ENCODE measurements at regions not wholly inside any gene's neighbourhood (a gene's known extent, or its start where the extent isn't known, plus 50 kb on each side); places are given as distances from the start of the nearest gene placed in this dataset.

GRCh38 chrX:6782831-6783230 lies 247.9 kb upstream of the VCX3A start:
- Histone ChIP-seq H3K9me3 (ENCODE audit: insufficient read depth, low read length) (no peaks in the 10 kb centered on the region), H4K20me1 (ENCODE audit: insufficient read depth, low read length) (no peaks in the 10 kb centered on the region), H3K4me1 (ENCODE audit: low read length) (no peaks in the 10 kb centered on the region), H3K79me2 (ENCODE audit: low read length) (no peaks in the 10 kb centered on the region), H3K4me3 (ENCODE audit: low read length) (no peak overlapping the region), H2AFZ (ENCODE audit: low read depth, low read length) (no peak overlapping the region), H3K9ac (ENCODE audit: low read length) (no peak overlapping the region), H3K27ac (ENCODE audit: low read length) (no peak overlapping the region), H3K4me2 (ENCODE audit: low read length) (no peak overlapping the region), H3K27me3 (ENCODE audit: low read depth, low read length) (no peaks in the 10 kb centered on the region), H3K36me3 (replicated peaks; ENCODE audit: low read depth, low read length) (no peaks in the 10 kb centered on the region)
- no peak for TF ChIP-seq EZH2phosphoT487 (IDR thresholded peaks at IDR 0.05; ENCODE audit: low read depth)
- no peak for TF ChIP-seq CTCF (IDR thresholded peaks at IDR 0.05; ENCODE audit: low read depth, low read length)

GRCh38 chrX:6778544-6779503 lies 243.9 kb upstream of the VCX3A start:
- TF ChIP-seq EZH2phosphoT487 (IDR thresholded peaks at IDR 0.05; ENCODE audit: low read depth): no peak
- TF ChIP-seq CTCF (IDR thresholded peaks at IDR 0.05; ENCODE audit: low read depth, low read length): no peak
- Histone ChIP-seq H3K9me3 (ENCODE audit: insufficient read depth, low read length) (no peaks in the 10 kb centered on the region), H3K36me3 (replicated peaks; ENCODE audit: low read depth, low read length) (no peaks in the 10 kb centered on the region), H3K4me2 (ENCODE audit: low read length) (no peak overlapping the region), H3K27me3 (ENCODE audit: low read depth, low read length) (no peaks in the 10 kb centered on the region), H2AFZ (ENCODE audit: low read depth, low read length) (no peak overlapping the region), H3K79me2 (ENCODE audit: low read length) (no peaks in the 10 kb centered on the region), H3K9ac (ENCODE audit: low read length) (no peak overlapping the region), H4K20me1 (ENCODE audit: insufficient read depth, low read length) (no peaks in the 10 kb centered on the region), H3K4me1 (ENCODE audit: low read length) (no peaks in the 10 kb centered on the region), H3K4me3 (ENCODE audit: low read length) (no peak overlapping the region), H3K27ac (ENCODE audit: low read length) (no peak overlapping the region)

GRCh38 chrX:6777238-6778002 lies 242.5 kb upstream of the VCX3A start:
- no peaks in the 10 kb centered on the region for H3K36me3 ChIP-seq (replicated peaks; ENCODE audit: low read depth, low read length)
- no peak overlapping the region for H3K4me2 ChIP-seq (ENCODE audit: low read length)
- H3K79me2 ChIP-seq (ENCODE audit: low read length): no peaks in the 10 kb centered on the region
- H3K9me3 ChIP-seq (ENCODE audit: insufficient read depth, low read length): no peaks in the 10 kb centered on the region
- H3K4me1 ChIP-seq (ENCODE audit: low read length): no peaks in the 10 kb centered on the region
- H3K27me3 ChIP-seq (ENCODE audit: low read depth, low read length): no peaks in the 10 kb centered on the region
- no peak for TF ChIP-seq EZH2phosphoT487 (IDR thresholded peaks at IDR 0.05; ENCODE audit: low read depth)
- no peak for TF ChIP-seq CTCF (IDR thresholded peaks at IDR 0.05; ENCODE audit: low read depth, low read length)
- no peaks in the 10 kb centered on the region for H4K20me1 ChIP-seq (ENCODE audit: insufficient read depth, low read length)
- no peak overlapping the region for H3K4me3 ChIP-seq (ENCODE audit: low read length)
- no peak overlapping the region for H3K27ac ChIP-seq (ENCODE audit: low read length)
- H2AFZ ChIP-seq (ENCODE audit: low read depth, low read length): no peak overlapping the region
- no peak overlapping the region for H3K9ac ChIP-seq (ENCODE audit: low read length)

GRCh38 chrX:6770936-6771335 lies 236.0 kb upstream of the VCX3A start:
- H3K9me3 ChIP-seq (ENCODE audit: insufficient read depth, low read length): no peaks in the 10 kb centered on the region
- H3K4me2 ChIP-seq (ENCODE audit: low read length): no peak overlapping the region
- H3K79me2 ChIP-seq (ENCODE audit: low read length): no peaks in the 10 kb centered on the region
- no peak overlapping the region for H3K4me3 ChIP-seq (ENCODE audit: low read length)
- no peak overlapping the region for H3K27ac ChIP-seq (ENCODE audit: low read length)
- no peak overlapping the region for H3K9ac ChIP-seq (ENCODE audit: low read length)
- H2AFZ ChIP-seq (ENCODE audit: low read depth, low read length): no peak overlapping the region
- no peaks in the 10 kb centered on the region for H4K20me1 ChIP-seq (ENCODE audit: insufficient read depth, low read length)
- TF ChIP-seq EZH2phosphoT487 (IDR thresholded peaks at IDR 0.05; ENCODE audit: low read depth): no peak
- no peak for TF ChIP-seq CTCF (IDR thresholded peaks at IDR 0.05; ENCODE audit: low read depth, low read length)
- no peaks in the 10 kb centered on the region for H3K27me3 ChIP-seq (ENCODE audit: low read depth, low read length)
- no peaks in the 10 kb centered on the region for H3K4me1 ChIP-seq (ENCODE audit: low read length)
- no peaks in the 10 kb centered on the region for H3K36me3 ChIP-seq (replicated peaks; ENCODE audit: low read depth, low read length)
